H1 (cell line): ENCODE measurements at regions not wholly inside any gene's neighbourhood (a gene's known extent, or its start where the extent isn't known, plus 50 kb on each side); places are given as distances from the start of the nearest gene placed in this dataset.

Experiments
- ATF3 ChIP-seq: IDR thresholded peaks from 2 replicates; pipeline ENCODE4 v1.6.1; 2011; ENCODE audit warnings: low read depth, mild to moderate bottlenecking, low read length; ENCODE audit not compliant: insufficient read depth
- BACH1 ChIP-seq: IDR thresholded peaks from 2 replicates; pipeline ENCODE4 v1.6.1; 2012; ENCODE audit warnings: low read length, improper control_type of control experiment
- CEBPB ChIP-seq: IDR thresholded peaks from 2 replicates; pipeline ENCODE4 v1.6.1; 2012; ENCODE audit warnings: low read depth, low read length
- CHD7 ChIP-seq: fragments of 300-600 bp; sonication (generic); IDR thresholded peaks from 2 replicates; pipeline ENCODE4 v1.7.1; 2012; ENCODE audit warnings: low read length, moderate library complexity, mild to moderate bottlenecking, inconsistent platforms; ENCODE audit not compliant: insufficient replicate concordance
- EZH2 ChIP-seq: fragments of 200-600 bp; sonication (generic); IDR thresholded peaks from 2 replicates; pipeline ENCODE4 v1.7.1; 2012; ENCODE audit warnings: low read depth, mild to moderate bottlenecking, moderate library complexity, low read length, inconsistent platforms; ENCODE audit not compliant: severe bottlenecking
- KDM1A ChIP-seq: fragments of 200-600, 300-600 bp; sonication (generic); IDR thresholded peaks from 2 replicates; pipeline ENCODE4 v1.7.1; 2016; ENCODE audit warnings: mild to moderate bottlenecking, low read length, borderline replicate concordance
- MAX ChIP-seq: IDR thresholded peaks from 2 replicates; pipeline ENCODE4 v1.6.1; 2012; ENCODE audit warnings: inconsistent platforms
- NRF1 ChIP-seq: IDR thresholded peaks from 2 replicates; pipeline ENCODE4 v1.6.1; 2011; ENCODE audit warnings: mild to moderate bottlenecking, low read depth, low read length, improper control_type of control experiment
- POU5F1 ChIP-seq: IDR thresholded peaks from 2 replicates; pipeline ENCODE4 v1.6.1; 2011; ENCODE audit warnings: low read depth, mild to moderate bottlenecking, low read length, moderate library complexity
- RBBP5 ChIP-seq: IDR thresholded peaks from 2 replicates; pipeline ENCODE4 v1.7.1; 2012; ENCODE audit warnings: low read depth, mild to moderate bottlenecking, inconsistent platforms, low read length, moderate library complexity, borderline replicate concordance
- RFX5 ChIP-seq: IDR thresholded peaks from 2 replicates; pipeline ENCODE4 v1.6.1; 2011; ENCODE audit warnings: low read depth, low read length, improper control_type of control experiment, borderline replicate concordance
- RXRA ChIP-seq: IDR thresholded peaks from 2 replicates; pipeline ENCODE4 v1.6.1; 2011; ENCODE audit warnings: low read depth, mild to moderate bottlenecking, low read length, moderate library complexity; ENCODE audit not compliant: insufficient read depth

GRCh38 chr15:91689377-91689776 is 164.1 kb upstream of the SLCO3A1 start (continued):
- TF ChIP-seq CHD7 = no peak
- no peak for TF ChIP-seq ATF3
- TF ChIP-seq POU5F1 = no peak
- TF ChIP-seq KDM1A = no peak
- TF ChIP-seq RBBP5 = no peak
- no peak for TF ChIP-seq BACH1
- no peak for TF ChIP-seq CEBPB
- TF ChIP-seq RFX5 = no peak
- no peak for TF ChIP-seq NRF1
- TF ChIP-seq EZH2 = no peak
- no peak for TF ChIP-seq RXRA
- TF ChIP-seq MAX = no peak
